NCI-H446 (cell line): ENCODE measurements at regions not wholly inside any gene's neighbourhood (a gene's known extent, or its start where the extent isn't known, plus 50 kb on each side); places are given as distances from the start of the nearest gene placed in this dataset.
"Not testable (repeated sequence)": the region's sequence is repeated elsewhere in the genome, so short reads cannot be mapped to it uniquely, and the experiment has no call there.

Source experiments
- DNase-seq, 2 experiments: peaks; one replicate each; lab custom pipeline; 2025; lab: John Stamatoyannopoulos, UW

DNA sequence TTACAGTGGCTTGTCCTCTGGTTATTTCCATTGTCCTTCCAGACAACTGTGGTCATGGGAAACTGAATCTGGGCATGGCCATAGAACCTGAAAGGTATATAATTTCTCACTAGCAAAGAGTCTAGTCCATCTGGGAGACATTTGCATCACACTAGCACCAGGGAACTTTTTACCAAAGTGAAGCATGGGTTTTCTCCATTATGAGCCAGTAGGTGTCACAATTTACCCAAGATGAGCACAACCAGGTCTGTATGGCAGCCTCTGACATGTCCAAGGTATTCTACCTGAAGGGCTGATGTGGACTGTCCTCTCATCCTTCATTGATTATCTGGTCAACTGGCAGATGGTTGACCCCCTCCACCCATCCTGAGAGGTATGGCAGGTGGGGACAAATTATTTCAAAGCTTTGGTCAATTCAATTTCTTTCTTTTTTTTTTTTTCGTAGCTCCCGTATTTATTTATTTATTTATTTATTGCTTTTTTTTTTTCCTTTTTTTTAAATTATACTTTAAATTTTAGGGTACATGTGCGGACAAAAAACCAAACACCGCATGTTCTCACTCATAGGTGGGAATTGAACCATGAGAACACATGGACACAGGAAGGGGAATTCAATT lies 425.9 kb downstream of the TMEM135 start:
- DNase-seq = no peak

GRCh38 chr11:87462171-87462570 lies 424.4 kb downstream of the TMEM135 start:
- no peak for DNase-seq

DNA sequence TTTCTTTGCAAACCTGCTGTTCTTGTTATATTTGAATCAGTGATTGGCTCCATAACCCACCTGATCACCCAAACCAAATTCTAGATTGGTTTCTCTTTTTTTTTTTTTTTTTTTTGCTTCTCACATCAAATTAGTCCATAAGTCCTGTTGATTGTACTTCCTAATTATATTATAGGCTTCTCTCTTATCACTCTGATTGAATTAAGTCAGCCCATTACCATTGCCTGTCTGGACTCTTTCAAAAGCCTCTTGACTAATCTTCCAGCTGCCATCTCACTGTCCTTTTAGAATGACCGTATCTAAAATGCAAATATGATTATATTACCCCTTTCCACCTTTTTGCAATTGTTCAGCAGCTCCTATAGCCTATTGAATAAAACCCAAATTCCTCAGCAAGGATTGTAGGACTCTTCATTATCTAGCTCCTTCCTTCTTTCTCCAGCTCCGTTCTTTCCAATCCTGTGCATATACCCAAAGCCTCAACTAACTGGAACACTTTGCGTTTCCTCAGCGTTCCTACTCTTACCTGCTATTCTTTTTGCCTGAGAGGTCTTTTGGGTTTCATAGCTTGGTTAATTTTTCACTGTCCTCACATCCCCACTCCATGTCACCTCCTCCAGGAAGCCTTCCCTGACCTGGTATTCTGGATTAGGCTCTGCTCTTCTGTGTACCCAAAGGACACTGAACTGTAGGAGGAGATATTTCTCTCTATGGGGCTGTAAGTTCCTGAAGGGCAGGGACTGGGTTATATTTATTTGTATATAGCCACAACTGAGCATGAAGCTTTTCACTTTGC lies 423.3 kb downstream of the TMEM135 start:
- no peak for DNase-seq

DNA sequence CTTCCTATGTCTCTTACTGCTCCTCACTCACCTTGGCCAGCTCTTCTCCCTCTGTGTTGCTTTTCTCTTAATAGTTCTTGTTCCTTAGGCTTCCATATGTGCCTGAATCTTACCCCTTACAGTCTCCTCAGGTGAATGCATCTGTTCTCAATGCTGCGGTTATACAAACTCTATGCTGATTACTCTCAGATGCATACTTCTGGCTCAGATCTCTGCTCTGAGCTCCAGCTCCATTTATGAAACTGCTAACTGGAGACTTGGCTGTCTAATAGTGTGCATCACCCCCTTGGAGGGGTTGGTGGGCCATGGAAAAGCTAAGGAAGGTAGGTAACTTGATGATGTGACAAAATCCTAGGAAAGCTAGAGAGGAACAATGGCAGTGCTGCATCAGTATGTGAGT lies 422.5 kb downstream of the TMEM135 start:
- DNase-seq = no peak

- no peak for DNase-seq
These were observed 421.6 kb downstream of the TMEM135 start for GRCh38 chr11:87459351-87459750.

- DNase-seq = no peak
These were observed 418.8 kb downstream of the TMEM135 start for GRCh38 chr11:87456499-87456898.

DNA sequence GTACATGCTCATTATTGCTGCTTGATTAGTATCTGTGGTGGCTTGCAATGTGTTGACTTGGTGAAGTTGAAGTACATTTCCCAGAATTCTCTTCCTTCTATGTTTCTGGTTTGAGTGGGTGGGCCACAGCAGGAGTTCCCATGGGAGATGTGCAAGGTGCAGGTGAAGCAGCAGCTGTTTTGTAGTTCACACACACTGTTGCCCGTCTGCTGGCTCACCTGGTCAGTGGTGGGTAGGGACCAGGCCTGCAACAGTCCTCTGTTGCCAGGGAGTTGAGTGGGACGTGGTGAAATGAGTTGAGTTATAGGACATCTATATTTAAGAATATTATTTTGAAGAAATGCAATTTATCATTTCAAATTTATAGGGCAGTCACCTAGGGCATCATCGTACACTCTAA lies 417.4 kb downstream of the TMEM135 start:
- no peak for DNase-seq

- no peak for DNase-seq
These were observed 416.5 kb downstream of the TMEM135 start for GRCh38 chr11:87454241-87454640.

DNA sequence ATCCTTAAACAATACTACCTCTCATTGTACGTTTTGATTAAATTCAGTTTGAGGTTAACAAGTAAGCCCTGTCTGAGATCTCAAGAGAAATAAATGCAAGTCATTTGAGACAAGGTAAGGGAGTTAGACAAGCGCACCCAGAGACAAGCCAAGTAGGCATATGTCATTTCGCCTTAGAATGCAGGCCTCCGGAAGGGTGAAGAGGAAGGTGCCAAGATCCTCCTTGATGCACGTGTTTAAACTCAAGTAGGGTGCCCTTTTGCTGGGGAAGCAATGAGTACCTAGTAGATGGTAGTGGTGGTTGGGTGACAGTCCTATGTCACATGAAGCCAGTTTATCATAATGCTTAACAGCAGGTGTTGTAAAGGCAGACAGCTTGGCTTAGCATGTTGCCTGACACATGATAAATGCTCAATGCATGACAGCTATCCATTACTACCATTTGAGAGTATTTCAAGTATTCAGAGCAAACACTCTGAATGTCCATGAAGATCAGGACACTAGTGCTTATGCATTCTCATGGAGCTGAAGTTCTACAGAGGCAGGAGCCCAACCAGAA lies 415.9 kb downstream of the TMEM135 start:
- no peak for DNase-seq

DNA sequence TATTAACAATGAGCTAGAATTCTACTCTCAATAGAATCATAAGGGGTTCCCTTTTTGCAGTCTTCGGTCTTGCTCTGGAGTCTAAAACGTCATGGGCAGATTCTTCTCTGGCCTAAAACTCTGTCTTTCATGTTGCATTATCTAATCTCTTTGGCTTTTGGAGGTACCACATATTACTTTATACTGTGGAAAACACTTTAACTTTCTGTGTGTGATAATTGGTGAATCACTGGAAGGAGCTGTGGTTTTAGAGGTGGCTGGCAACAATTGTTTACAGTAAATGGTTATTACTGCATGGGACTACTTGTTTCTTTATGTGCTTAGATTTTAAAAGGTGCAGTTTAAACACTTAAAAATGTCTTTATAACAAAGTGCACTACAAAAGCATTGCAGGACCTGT lies 414.3 kb downstream of the TMEM135 start:
- not testable (repeated sequence) for DNase-seq

GRCh38 chr11:87451395-87451794 lies 413.7 kb downstream of the TMEM135 start:
- no peak for DNase-seq

- DNase-seq = no peak
These were observed 409.9 kb downstream of the TMEM135 start for GRCh38 chr11:87447606-87448005.

- no peak for DNase-seq
These were observed 407.3 kb downstream of the TMEM135 start for GRCh38 chr11:87444993-87445392.

- DNase-seq = no peak
These were observed 406.0 kb downstream of the TMEM135 start for GRCh38 chr11:87443707-87444106.

DNA sequence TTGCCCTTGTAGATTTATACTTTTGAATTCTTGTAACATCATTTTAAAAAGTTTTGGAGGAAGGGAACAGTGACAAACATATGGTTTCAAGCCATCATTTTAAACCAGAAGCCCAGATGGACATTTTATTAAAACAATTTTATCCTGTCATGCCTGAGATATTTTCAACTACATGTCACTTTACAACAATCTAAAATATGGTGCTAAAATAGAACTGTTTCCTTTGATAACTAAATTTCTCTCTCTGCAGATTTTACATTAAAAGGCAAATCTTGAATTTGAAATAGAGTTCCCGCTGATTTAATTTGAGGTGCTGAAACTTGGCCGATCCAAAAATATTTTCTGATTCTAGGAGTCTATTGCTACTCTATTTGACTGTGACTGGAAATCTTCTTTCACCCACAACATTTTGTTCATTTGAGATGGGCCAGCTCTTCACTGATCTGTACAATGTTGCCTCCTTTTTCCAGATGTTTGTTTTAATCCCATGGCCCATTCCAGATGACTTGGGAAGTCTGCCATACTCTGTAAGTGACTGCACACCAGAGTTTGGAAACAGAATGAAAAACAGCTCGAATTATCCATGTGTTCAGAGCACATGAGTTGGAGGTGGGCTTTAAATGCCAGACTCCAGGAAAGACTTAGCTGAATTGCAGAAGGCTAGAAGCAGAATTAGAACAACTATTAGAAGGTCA lies 402.5 kb downstream of the TMEM135 start:
- no peak for DNase-seq

DNA sequence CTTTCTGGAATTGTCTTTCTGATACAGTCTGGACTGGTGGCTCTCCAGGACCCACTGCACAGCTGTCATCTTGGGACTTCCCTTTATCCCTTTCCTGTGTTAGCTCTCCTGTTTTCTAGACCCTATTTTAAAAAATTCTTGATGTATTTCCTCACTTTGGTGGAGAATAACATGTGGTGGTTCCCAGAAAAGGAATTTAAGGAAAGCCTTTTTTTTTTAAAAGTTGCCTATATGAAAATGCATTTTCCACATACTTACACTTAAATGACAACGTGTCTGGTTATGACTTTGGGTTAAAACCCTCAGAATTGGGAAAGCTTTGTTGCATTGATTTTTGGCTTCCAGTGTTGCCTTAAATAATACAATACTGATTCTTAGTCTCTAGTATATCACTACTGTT lies 400.7 kb downstream of the TMEM135 start:
- DNase-seq = no peak

- DNase-seq = no peak
These were observed 400.1 kb downstream of the TMEM135 start for GRCh38 chr11:87437844-87438223.

GRCh38 chr11:87437133-87437843 lies 399.6 kb downstream of the TMEM135 start:
- DNase-seq = no peak

GRCh38 chr11:87432022-87432421 lies 394.3 kb downstream of the TMEM135 start:
- DNase-seq = no peak

DNA sequence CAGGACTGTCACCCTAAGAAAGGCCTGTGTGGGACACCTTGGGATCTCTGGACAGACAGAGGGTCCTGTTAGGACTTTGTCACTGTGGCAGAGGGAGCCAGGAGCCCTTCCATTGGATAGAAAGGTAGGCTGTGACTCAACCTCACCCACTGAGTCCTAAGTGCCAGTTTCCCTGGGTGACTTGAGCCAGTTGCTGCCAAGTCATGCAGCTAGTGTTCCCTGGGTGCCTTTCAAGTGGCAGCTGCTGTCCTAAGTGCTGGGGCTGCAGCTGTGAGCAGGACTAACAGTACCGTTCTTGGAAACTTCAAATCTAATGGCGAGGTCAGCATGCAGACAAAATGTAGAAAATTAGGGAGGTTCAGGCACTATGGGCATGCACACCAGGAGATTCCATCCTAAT lies 393.7 kb downstream of the TMEM135 start:
- no peak for DNase-seq

GRCh38 chr11:87430821-87431220 lies 393.1 kb downstream of the TMEM135 start:
- DNase-seq = no peak

- DNase-seq = no peak
These were observed 392.3 kb downstream of the TMEM135 start for GRCh38 chr11:87429996-87430395.
